GM18508 (cell line): ENCODE measurements at regions not wholly inside any gene's neighbourhood (a gene's known extent, or its start where the extent isn't known, plus 50 kb on each side); places are given as distances from the start of the nearest gene placed in this dataset.
"Not testable (repeated sequence)": the region's sequence is repeated elsewhere in the genome, so short reads cannot be mapped to it uniquely, and the experiment has no call there.

ENCODE experiments used
- ATAC-seq: cut with Tn5 transposase; IDR thresholded peaks from one replicate; pipeline ENCODE4 v1.9.1; 2021; ENCODE audit warnings: moderate number of reproducible peaks; ENCODE audit not compliant: insufficient read depth, unreplicated experiment

- no peak for ATAC-seq
These were observed 74.2 kb upstream of the ATP2B1 start for GRCh38 chr12:89782807-89783206.

DNA sequence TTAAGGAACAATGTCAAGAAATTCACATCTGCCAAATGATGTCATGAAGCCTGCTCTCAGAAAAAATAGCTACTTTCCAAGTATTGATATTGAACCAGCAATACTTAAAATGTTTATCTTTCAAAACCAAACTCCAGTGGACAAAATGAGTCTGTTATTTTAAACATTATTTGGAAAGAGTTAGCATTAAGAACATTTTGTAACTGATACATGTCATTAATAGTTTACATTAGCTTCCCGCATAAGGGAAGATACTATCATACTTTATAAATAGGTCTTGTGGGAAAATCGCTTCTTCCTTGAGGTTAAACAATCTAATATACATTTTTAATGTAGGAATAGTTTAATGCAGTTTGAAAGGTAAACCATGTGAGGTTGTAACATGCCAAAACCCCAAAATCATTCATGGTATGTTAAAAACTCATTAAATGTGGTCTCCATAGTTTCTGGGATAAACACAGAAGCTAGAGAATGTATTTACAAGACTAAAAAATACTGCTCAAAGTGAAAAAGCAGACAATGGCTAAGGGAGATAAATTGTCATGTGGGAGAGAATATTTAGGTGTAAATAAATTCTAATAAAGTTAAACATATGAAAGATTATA lies 73.4 kb upstream of the ATP2B1 start:
- ATAC-seq: no peak

DNA sequence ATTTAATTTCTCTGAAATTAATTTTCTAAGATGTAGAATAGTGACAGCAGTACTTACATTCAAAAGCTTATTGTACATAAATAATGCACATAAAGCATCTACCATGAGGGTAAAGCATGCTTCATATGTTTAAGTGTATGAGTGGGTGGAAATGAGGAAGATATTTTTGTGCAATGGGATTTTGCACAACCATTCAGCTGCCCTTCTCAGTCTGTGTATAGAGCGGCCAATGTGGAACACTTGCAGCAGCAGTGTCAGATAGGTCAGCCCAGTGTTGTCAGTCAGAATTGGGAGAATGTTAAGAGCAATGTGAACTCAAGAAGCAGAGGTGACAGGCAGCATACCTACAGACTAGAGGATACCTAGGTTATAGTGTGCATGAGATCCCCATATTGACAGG lies 72.5 kb upstream of the ATP2B1 start:
- ATAC-seq: no peak

DNA sequence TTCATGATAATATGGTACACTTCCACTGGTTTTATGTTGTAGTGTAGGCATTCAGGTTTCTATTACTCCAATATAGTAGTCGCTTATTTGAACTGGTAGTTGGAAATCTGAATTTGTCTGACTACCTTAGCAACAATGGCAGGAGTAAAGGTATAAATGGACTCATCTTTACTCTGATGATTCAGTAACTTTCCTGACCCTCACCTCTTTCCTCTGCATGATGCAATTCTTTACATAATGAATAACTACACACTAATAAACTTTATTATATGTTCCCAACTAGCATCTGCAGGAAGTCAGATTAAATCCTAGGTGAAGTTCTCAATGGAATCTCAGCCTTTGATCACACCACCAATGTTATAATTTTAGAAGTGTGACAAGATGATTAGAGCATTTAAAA lies 70.5 kb upstream of the ATP2B1 start:
- ATAC-seq: no peak

- no peak for ATAC-seq
These were observed 69.2 kb upstream of the ATP2B1 start for GRCh38 chr12:89777733-89778379.

DNA sequence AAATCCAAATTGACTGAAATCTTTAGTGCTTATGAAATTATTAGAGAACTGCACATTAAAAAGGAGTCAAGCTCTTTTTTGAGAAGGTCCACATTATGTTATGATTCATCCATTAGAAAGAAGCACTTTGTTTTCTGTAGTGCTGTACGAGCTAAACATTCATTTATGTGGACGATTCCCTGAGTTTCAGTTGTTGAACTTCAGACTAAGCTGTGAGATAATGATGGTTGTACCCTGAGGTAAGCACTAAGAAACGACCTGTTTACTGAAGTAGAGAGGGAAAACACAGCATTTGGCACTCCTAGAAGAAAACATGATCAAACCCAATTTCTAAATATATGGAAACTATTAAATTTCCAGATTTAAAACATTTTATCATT lies 67.3 kb upstream of the ATP2B1 start:
- no peak for ATAC-seq

GRCh38 chr12:89775063-89775985 lies 66.7 kb upstream of the ATP2B1 start:
- ATAC-seq: no peak

- ATAC-seq: no peak
These were observed 66.0 kb upstream of the ATP2B1 start for GRCh38 chr12:89774645-89775044.

- no peak for ATAC-seq
These were observed 61.8 kb upstream of the ATP2B1 start for GRCh38 chr12:89770391-89770790.

DNA sequence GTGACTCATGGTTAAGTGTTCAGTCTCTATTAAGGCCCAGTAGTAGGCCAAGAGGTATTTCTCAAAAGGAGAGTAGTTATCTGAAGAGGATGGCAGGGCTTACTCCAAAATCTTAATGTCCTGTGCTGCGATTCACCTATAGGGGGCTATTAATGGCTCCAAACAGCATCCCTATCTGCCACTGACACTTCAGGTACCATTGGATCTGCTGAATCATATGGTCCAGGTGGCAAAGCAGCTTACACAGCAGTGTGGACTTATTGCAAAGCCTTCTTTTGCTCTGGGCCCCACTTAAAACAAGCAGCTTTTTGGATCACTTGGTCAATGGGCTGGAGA lies 60.8 kb upstream of the ATP2B1 start:
- ATAC-seq: no peak

GRCh38 chr12:89768586-89769482 lies 60.2 kb upstream of the ATP2B1 start:
- ATAC-seq: no peak

DNA sequence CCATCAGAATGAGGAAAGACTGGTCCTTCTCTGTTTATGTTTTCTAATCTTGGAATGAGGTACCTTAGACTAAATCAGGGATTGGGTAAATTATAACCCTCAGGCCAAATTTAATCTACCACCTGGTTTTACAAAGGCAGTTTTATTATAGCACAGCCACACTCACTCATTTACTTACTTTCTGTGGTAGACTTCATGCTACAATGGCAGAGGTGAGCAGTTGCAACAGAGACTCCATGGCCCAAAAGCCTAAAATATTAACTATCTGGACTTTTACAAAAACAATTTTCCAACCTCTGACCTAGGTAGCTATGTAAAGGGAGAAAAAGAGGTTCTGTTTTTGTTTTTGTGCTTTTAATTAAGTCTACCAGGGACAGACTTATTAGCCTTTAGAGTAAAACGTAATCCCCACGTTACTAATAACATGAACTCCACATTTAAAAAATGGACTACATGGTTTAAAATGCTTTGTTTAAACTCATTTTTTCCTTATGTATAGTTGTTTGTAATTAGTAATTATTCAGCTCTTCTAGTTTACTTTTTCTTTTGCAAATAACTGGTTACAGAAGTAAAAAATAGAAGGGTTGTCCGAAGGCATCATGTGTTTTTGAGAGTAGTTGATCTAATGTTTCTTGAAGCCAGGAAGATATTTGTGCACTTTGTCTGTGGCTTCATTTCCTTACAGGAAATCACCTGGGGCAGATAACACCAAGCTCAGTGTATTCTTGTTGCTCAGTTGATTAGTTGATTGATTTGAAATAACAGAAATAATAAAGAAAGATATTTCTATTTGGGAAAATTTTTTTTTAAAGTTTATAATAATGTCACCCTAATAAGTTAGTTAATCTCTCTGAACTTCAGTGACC lies 57.6 kb upstream of the ATP2B1 start:
- ATAC-seq: peak; percentile 69

GRCh38 chr12:89764164-89764563 lies 55.5 kb upstream of the ATP2B1 start:
- ATAC-seq: not testable (repeated sequence)

DNA sequence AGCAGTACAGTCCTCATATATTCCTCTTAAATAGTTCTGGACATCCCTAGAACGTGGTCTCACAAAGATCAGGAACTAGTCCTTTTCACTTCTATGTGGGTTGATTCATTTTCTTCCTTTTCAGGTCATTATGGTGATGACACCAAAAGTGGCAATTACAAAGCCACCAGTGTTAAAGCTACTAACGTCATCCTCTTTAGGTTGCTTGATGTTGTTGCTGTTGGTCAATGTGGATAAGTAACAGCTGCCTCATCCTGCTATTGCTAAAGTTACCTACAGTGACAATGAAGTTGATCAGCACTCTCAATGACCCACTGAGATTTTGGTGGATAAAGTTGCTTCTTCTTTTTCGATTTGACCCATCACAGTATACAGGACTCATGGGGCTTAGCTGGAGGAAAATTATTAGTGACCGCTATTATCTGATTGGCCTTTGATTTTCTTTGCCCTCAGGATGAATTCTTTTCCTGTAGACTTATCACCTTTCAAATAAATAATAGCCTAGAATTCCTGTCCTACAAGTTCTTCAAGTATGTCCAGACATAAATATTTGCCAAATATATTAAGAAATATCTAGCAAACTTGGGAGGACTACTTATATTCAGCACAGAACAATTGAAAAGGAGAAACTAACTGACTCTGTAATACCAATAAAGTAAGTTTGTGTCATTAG lies 54.0 kb upstream of the ATP2B1 start:
- no peak for ATAC-seq

DNA sequence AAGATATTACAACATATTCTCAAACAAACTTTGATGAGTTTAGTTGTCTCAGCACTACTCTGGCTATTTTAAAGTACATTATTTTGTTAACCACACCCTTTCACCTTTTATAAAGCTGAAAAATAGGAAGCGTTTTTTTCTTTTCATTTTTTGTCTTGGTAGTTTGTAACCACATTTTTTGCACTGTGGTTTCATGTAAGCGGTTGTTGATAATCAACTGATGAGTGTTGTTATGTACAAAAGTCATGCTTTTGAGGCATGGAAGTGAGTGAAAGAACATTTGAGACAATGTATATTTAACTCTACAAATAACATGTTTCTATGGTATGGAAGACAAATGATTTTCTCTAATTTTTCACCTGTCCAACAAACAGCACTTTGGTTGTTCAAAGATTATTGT lies 52.1 kb upstream of the ATP2B1 start:
- ATAC-seq: no peak
